ENCODE measurements at regions not wholly inside any gene's neighbourhood (a gene's known extent, or its start where the extent isn't known, plus 50 kb on each side); places are given as distances from the start of the nearest gene placed in this dataset.

DNA sequence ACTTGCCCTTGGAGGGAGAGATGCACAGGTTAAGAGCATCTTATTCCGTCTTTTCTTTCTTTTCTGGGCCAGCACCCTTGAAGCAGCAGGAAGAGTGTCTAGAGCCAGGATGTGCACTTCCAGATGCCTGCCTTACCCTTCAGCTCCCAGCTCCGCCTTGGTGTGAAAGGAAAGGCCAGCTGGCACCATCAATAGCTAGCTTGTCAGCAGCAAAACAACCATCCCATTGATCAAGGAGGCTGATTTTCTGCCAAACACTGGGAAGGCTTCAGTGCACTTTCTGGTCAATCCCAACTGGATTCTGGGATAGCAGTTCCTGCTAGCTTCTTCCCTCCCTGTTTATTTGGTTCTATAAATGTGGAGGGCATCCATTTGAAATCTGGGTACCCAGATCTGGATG lies 110.9 kb upstream of the GALNT15 start:
- no peak overlapping the region for H3K4me3 ChIP-seq (ENCODE audit: low read depth, low read length)
- DNase-seq (ENCODE audit: low read depth) = no peak
- TF ChIP-seq, protein P1, sequence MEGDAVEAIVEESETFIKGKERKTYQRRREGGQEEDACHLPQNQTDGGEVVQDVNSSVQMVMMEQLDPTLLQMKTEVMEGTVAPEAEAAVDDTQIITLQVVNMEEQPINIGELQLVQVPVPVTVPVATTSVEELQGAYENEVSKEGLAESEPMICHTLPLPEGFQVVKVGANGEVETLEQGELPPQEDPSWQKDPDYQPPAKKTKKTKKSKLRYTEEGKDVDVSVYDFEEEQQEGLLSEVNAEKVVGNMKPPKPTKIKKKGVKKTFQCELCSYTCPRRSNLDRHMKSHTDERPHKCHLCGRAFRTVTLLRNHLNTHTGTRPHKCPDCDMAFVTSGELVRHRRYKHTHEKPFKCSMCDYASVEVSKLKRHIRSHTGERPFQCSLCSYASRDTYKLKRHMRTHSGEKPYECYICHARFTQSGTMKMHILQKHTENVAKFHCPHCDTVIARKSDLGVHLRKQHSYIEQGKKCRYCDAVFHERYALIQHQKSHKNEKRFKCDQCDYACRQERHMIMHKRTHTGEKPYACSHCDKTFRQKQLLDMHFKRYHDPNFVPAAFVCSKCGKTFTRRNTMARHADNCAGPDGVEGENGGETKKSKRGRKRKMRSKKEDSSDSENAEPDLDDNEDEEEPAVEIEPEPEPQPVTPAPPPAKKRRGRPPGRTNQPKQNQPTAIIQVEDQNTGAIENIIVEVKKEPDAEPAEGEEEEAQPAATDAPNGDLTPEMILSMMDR (IDR thresholded peaks at IDR 0.05; ENCODE audit: control insufficient read depth, extremely low read depth, insufficient read depth) = no peak

DNA sequence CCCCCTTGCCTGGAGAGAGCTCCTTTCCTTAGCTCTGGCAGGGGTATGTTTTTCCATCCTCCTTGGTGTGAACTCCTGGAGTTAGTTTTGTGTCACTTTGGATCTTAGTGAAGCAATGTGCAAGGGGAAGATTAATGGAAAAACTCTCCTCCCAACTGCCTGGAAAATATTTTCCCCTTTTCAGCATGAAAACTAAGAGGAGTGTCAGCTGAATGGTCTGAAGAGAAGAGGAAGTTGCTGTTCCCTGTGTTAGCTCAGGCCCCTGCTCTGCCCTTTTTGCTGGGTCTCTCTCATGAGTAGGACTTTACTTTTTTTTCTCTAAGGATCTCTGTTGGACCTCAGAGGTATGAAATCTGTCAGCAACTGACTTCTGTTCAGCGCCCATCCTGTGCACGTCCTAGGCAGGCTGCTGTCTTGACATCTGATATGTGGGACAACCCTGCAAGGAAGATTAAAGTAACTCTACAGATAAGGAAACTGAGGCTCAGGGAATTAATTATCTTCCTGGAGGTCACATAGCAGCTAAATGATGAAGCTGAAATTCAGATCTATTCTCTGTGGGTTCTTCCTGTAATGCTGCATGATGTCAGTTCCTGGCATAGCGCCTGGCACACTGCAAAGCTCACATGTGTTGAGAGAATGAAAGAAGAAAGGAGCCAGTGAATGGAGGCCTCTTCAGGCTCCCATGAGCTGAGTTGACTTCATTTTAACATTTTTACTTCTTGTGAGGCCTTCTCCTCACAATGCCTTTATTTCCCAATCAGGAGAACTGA lies 109.7 kb upstream of the GALNT15 start:
- TF ChIP-seq, protein P1 (IDR thresholded peaks at IDR 0.05; ENCODE audit: control insufficient read depth, extremely low read depth, insufficient read depth) = no peak
- DNase-seq (ENCODE audit: low read depth) = no peak

DNA sequence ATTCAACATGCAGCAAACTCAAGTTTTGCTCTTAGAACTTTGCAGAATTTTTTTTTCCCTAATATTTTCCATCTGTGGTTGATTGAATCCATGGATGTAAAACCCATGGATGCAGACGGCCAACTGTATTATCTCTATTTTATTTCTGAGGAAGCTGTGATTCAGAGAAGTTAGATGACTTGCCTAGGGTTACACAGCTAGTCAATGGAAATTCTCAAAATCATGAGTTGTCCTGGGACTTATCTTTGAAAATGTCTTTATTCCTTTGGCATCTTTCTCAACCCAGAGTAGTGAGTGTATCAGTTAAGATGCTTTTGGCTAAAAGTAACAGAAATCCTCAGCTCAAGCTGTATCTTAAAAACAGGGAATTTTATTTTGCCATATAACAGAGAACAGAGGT lies 107.9 kb upstream of the GALNT15 start:
- no peak for DNase-seq (ENCODE audit: low read depth)
- TF ChIP-seq, protein P1 (IDR thresholded peaks at IDR 0.05; ENCODE audit: control insufficient read depth, extremely low read depth, insufficient read depth) = no peak
- H3K4me3 ChIP-seq (ENCODE audit: low read depth, low read length) = no peak overlapping the region

More for the DNA sequence above, 109.7 kb upstream of the GALNT15 start:
- no peak overlapping the region for H3K4me3 ChIP-seq (ENCODE audit: low read depth, low read length)

DNA sequence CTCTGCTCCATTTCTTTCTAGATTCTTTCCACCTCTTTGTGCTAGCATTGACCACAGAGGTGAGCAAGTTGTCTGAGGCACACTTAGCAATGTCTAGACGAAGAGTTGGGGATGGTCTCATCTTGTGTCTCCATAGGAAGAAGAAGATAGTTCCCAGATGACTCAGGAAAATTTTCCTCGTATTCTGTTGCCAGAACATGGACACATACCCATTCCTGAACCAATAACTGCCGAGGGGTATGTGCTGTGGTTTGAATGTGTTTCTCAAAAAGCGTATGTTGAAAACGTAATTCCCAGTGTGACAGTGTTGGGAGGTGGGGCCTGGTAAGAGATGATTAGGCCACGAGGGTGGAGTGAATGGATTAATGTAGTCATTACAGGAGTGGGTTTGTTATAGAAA lies 107.5 kb upstream of the GALNT15 start:
- DNase-seq (ENCODE audit: low read depth) = no peak
- TF ChIP-seq, protein P1 (IDR thresholded peaks at IDR 0.05; ENCODE audit: control insufficient read depth, extremely low read depth, insufficient read depth) = no peak
- no peak overlapping the region for H3K4me3 ChIP-seq (ENCODE audit: low read depth, low read length)

DNA sequence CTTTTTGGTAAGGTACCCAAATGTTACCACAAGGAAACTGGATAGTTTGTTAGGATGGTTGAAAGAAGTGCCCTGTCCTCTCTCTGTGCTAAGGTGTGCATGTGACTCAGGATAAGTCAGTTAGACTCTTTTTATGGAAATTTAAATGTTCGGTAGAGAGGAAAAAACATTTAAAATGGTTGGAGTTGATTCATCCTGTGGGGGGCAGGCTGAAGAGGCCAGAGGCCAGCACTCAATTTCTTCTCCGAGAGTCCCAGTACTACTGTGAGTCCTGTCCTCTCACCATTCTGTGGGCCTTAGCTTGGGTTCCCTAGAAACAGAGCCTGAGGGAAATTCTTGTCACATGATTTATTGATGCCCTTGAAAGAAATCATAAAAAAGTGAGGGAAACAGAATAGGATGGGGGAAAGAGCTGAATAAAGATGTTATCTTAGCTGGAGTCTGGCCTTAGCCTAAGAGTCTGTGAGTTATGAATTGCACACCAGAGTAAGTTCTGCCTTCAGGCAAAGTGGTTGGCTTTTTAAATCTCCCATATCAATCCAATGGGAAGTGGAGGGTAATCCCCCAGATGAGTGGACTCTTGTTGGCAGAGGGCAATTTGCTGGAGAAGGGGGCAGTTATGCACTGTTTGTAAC lies 106.5 kb upstream of the GALNT15 start:
- H3K4me3 ChIP-seq (ENCODE audit: low read depth, low read length) = no peak overlapping the region
- DNase-seq (ENCODE audit: low read depth) = no peak
- TF ChIP-seq, protein P1 (IDR thresholded peaks at IDR 0.05; ENCODE audit: control insufficient read depth, extremely low read depth, insufficient read depth) = no peak

GRCh38 chr3:16069149-16069922 lies 105.1 kb upstream of the GALNT15 start:
- no peak for DNase-seq (ENCODE audit: low read depth)
- H3K4me3 ChIP-seq (ENCODE audit: low read depth, low read length) = no peak overlapping the region
- TF ChIP-seq, protein P1 (IDR thresholded peaks at IDR 0.05; ENCODE audit: control insufficient read depth, extremely low read depth, insufficient read depth) = no peak

Measured in LNCaP clone FGC (cell line).